Gastroesophageal sphincter (tissue), 3 donors: ENCODE measurements at regions not wholly inside any gene's neighbourhood (a gene's known extent, or its start where the extent isn't known, plus 50 kb on each side); places are given as distances from the start of the nearest gene placed in this dataset.

ENCODE experiments used
- CTCF ChIP-seq, 4 experiments: fragments of 200-600 bp in 2 of 4; fragments of 450-650 bp in 2 of 4; sonication (generic) in 1 of 4; IDR thresholded peaks; one replicate each; pipeline ENCODE4 v1.5.1; 2017 to 2019; ENCODE audit warnings: antibody characterized with exemption in 4 of 4, mild to moderate bottlenecking in 2 of 4, moderate library complexity in 2 of 4
- POLR2A ChIP-seq, 2 donors: fragments of 450-650 bp; IDR thresholded peaks; one replicate each; pipeline ENCODE4 v1.6.1; 2017; ENCODE audit warnings: antibody characterized with exemption in 2 of 2, mild to moderate bottlenecking in 2 of 2, moderate library complexity in 1 of 2
- POLR2AphosphoS5 ChIP-seq: sonication (generic); formaldehyde crosslinking; IDR thresholded peaks from one replicate; pipeline ENCODE4 v1.6.1; 2017; ENCODE audit warnings: antibody characterized with exemption

- TF ChIP-seq CTCF (IDR thresholded peaks at IDR 0.05) (no peak), POLR2A (IDR thresholded peaks at IDR 0.05) (no peak), POLR2AphosphoS5 (no peak)
Measured at GRCh38 chr2:5145801-5146200, 546.4 kb upstream of the SOX11 start.
